ENCODE measurements at regions not wholly inside any gene's neighbourhood (a gene's known extent, or its start where the extent isn't known, plus 50 kb on each side); places are given as distances from the start of the nearest gene placed in this dataset.

DNA sequence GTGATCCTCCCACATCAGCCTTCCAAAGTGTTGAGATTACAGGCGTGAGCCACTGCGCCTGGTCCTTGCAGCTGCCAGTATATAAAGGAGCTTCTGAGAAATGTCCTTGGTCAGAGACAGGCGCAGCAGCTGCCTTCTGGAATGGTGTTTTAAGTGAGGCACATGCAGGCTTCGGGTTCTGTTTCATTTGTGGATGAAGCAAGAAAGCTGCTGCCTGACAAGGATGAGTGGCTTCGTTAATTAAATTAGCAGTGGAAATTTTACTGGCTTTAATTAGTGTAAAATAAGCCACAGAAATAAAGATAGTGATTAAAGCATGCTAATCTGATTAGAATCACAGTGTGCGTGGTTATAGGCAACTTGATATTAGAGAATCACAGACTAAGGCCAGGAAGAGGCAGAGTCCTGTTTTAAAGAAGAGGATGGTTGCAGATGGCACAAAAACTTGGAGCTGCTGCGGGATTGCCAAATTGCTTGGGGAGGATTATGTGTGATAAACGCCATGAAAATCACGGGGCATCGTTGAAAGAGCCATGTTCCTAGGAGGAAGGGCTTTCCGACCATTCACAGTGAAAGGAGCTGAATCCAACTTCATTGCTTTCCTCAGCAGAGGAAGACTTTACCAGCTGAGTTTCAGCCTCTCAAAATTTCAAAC lies 348.4 kb upstream of the FAT1 start:
- TF ChIP-seq GATA3 (IDR thresholded peaks at IDR 0.05; ENCODE audit: low read depth, low read length) (no peak), GATA2 (IDR thresholded peaks at IDR 0.05; ENCODE audit: low read depth, low read length) (no peak)

- TF ChIP-seq GATA2 (IDR thresholded peaks at IDR 0.05; ENCODE audit: low read depth, low read length) (no peak), GATA3 (IDR thresholded peaks at IDR 0.05; ENCODE audit: low read depth, low read length) (no peak)
Measured at GRCh38 chr4:187073820-187074219, 350.2 kb upstream of the FAT1 start.

GRCh38 chr4:187075514-187075913 lies 351.9 kb upstream of the FAT1 start:
- no peak for TF ChIP-seq GATA3 (IDR thresholded peaks at IDR 0.05; ENCODE audit: low read depth, low read length)
- no peak for TF ChIP-seq GATA2 (IDR thresholded peaks at IDR 0.05; ENCODE audit: low read depth, low read length)

- no peak for TF ChIP-seq GATA2 (IDR thresholded peaks at IDR 0.05; ENCODE audit: low read depth, low read length)
- TF ChIP-seq GATA3 (IDR thresholded peaks at IDR 0.05; ENCODE audit: low read depth, low read length), result no peak
Measured at GRCh38 chr4:187077744-187078401, 354.2 kb upstream of the FAT1 start.

DNA sequence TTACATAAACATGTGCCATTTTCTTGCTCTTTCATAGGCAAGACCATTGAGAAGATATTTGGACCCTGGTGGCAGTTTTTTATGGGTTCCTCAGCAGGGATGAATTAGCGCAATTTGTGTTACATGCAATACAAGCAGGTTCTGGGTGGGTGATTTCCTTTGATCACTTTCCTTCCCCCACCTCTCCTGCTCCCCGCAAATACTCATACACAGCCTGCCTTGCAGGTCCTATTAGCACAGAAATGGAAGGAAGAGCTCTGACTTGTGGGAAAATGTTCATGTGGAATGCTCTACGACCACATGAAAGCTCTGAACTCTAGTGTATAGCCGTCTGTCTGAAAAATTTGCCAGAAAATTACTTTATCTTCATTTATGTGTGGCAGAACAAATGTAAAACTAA lies 361.0 kb upstream of the FAT1 start:
- TF ChIP-seq GATA3 (IDR thresholded peaks at IDR 0.05; ENCODE audit: low read depth, low read length), result no peak
- TF ChIP-seq GATA2 (IDR thresholded peaks at IDR 0.05; ENCODE audit: low read depth, low read length), result no peak

DNA sequence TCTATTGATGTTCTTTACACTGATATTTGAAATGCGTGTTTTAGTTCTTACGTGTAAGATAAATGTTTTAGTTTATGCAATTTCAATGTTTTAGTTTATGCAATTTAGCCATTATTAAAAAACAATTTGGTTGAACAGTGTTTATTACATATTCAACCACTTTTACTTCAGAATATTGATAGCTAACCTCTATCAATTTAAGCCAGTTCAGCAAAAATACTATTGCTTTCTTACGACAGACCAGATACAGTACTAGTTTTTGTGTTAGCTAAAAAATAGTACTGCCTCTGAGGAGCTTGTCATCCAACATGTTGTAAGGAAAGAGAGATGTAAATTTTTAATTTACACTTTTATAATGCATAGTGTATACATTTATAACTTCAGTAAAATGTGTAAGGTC lies 361.7 kb upstream of the FAT1 start:
- no peak for TF ChIP-seq GATA2 (IDR thresholded peaks at IDR 0.05; ENCODE audit: low read depth, low read length)
- no peak for TF ChIP-seq GATA3 (IDR thresholded peaks at IDR 0.05; ENCODE audit: low read depth, low read length)

- TF ChIP-seq GATA3 (IDR thresholded peaks at IDR 0.05; ENCODE audit: low read depth, low read length) (no peak), GATA2 (IDR thresholded peaks at IDR 0.05; ENCODE audit: low read depth, low read length) (no peak)
Measured at GRCh38 chr4:187086151-187086550, 362.5 kb upstream of the FAT1 start.

GRCh38 chr4:187088070-187088799 lies 364.6 kb upstream of the FAT1 start:
- TF ChIP-seq GATA3 (IDR thresholded peaks at IDR 0.05; ENCODE audit: low read depth, low read length) (no peak), GATA2 (IDR thresholded peaks at IDR 0.05; ENCODE audit: low read depth, low read length) (no peak)

DNA sequence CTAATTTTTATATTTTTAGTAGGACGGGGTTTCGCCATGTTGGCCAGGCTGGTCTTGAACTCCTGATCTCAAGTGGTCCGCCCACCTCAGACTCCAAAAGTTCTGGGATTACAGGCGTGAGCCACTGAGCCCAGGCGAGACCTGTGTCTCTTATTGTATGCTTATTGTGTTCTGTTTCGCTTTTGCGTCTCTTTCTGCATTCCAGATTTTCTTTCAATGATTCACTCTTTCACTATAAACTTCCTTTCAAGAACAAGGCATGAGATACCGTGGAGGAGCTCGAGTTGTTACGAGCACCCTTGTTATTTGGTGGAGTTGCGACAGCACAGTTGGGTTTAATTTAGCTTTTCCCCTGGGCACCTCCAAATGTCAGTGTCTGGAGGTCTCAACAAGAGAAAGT lies 366.7 kb upstream of the FAT1 start:
- TF ChIP-seq GATA2 (IDR thresholded peaks at IDR 0.05; ENCODE audit: low read depth, low read length), result no peak
- TF ChIP-seq GATA3 (IDR thresholded peaks at IDR 0.05; ENCODE audit: low read depth, low read length), result no peak

GRCh38 chr4:187094144-187094543 lies 370.5 kb upstream of the FAT1 start:
- TF ChIP-seq GATA3 (IDR thresholded peaks at IDR 0.05; ENCODE audit: low read depth, low read length) (no peak), GATA2 (IDR thresholded peaks at IDR 0.05; ENCODE audit: low read depth, low read length) (no peak)

DNA sequence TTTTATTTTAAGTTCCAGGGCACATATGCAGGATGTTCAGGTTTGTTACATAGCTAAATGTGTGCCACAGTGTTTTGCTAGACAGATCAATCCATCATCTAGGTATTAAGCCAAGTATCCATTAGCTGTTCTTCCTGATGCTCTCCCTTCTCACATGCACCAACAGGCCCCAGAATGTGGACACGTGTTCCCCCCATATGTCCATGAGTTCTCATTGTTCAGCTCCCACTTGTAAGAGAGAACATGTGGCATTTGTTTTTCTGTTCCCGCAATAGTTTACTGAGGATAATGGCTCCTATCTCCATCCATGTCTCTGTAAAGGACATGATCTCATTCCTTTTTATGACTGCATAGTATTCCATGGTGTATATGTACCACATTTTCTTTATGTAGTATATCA lies 374.8 kb upstream of the FAT1 start:
- TF ChIP-seq GATA2 (IDR thresholded peaks at IDR 0.05; ENCODE audit: low read depth, low read length) (no peak), GATA3 (IDR thresholded peaks at IDR 0.05; ENCODE audit: low read depth, low read length) (no peak)

DNA sequence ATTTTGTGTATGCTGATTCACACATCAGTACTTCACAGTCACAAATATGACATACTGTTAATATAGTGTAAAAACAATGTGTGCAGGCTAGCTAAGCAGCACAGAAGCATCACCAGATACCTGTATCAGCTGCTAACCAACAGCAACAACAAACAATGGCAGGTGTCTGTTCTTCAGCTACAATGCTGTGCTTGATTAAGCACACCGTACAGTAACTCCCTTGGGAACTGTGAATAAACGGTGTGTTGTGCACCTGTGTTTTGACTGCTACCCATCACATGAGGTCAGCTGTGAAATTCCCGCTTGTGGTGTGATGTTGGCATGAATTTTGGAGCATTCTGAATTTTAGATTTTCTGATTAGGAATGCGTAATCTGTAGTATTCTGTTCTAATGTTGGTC lies 379.7 kb upstream of the FAT1 start:
- TF ChIP-seq GATA2 (IDR thresholded peaks at IDR 0.05; ENCODE audit: low read depth, low read length), result no peak
- TF ChIP-seq GATA3 (IDR thresholded peaks at IDR 0.05; ENCODE audit: low read depth, low read length), result no peak

GRCh38 chr4:187108845-187109244 lies 385.2 kb upstream of the FAT1 start:
- TF ChIP-seq GATA2 (IDR thresholded peaks at IDR 0.05; ENCODE audit: low read depth, low read length) (no peak), GATA3 (IDR thresholded peaks at IDR 0.05; ENCODE audit: low read depth, low read length) (no peak)

GRCh38 chr4:187109636-187110035 lies 386.0 kb upstream of the FAT1 start:
- TF ChIP-seq GATA2 (IDR thresholded peaks at IDR 0.05; ENCODE audit: low read depth, low read length) (no peak), GATA3 (IDR thresholded peaks at IDR 0.05; ENCODE audit: low read depth, low read length) (no peak)

DNA sequence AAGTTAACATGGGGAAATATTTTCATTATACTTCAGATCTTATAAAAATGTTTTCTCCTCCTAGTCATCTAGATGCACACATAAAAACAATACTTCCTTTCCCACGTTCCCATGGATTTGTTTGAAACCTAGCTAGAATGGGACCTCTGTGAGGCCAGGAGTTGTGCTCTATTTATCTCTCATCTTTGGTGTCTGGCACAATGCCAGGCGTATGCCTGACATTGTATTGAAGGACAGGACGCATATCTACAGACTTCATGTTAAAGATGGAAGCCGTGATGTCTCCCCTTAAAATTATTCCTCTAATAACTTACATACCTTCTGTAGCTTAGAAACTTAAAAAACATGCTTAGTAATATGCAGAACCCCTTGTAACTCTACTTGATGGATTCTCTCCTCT lies 394.5 kb upstream of the FAT1 start:
- no peak for TF ChIP-seq GATA2 (IDR thresholded peaks at IDR 0.05; ENCODE audit: low read depth, low read length)
- TF ChIP-seq GATA3 (IDR thresholded peaks at IDR 0.05; ENCODE audit: low read depth, low read length), result no peak
